Renal cortex interstitium (tissue), 11 donors: ENCODE measurements at regions not wholly inside any gene's neighbourhood (a gene's known extent, or its start where the extent isn't known, plus 50 kb on each side); places are given as distances from the start of the nearest gene placed in this dataset.

Experiments
- DNase-seq, 11 donors: peaks; one replicate each; pipeline ENCODE4 v3.0.0-alpha.2; 2013; ENCODE audit warnings: low read depth in 9 of 11, low spot score in 4 of 11; ENCODE audit errors: extremely low read depth in 1 of 11

DNA sequence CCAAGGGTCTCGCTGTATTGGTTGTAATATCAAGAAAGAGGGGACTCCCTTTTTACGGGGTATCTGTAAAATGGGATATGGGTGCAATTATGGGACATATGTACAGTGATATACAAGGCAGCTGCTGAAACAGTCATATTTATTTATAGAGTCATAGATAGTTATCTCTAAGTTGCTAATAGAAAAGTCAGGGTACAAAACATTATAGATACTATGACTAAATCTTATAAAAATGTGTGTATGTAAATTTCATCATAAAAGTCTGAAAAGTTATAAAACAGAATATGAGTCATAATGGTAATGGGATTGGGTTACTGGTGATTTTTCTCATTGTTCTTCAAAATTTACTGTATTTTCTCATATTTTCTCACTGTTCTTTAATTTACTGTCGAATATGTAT is 344.9 kb upstream of the SLCO3A1 start:
- no peak for DNase-seq

GRCh38 chr15:91514147-91514546 is 339.4 kb upstream of the SLCO3A1 start:
- DNase-seq = no peak

DNA sequence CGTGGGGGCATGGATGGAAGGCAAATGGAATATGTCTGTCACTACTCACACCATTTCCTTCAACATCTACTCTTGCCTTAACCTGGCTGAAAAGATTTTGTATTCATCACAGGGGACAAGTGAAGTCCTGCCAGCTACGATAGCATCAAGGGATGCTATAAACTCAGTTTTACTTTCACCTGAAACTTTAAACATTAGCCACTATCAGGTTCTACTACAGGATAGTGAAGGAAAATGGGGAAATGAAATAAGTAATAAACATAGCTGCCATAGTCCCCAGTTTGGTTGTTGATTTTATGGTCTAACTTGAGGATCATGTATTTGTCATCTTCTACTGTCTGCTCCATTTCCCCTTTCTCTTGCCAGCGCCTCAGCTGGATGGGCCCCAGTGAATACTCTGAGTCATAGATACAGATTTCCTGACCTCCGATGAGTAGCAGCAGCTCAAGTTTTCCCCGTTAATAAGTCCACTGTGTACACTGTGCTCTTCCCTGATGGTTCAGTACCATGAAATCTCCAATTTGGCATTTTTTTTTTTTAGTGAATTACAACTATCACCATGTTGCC is 338.2 kb upstream of the SLCO3A1 start:
- DNase-seq = no peak

DNA sequence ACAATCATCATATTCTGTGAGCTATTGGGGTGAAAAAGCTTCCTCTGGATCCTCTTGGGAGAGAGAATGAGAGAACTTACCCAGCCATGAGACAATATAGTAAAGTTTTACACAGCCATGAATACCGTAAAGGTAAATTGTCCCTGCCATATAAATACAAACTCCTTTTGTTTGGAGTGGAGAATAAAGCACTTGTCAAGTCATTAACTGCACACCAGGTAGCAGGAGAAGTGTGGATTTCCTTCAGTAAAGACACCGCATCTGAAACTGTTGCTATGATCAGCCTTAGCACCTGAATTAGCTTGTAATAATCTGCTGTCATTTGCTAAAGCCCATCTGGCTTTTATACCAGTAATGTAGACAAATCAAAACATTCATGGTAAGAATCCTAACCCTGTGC is 336.6 kb upstream of the SLCO3A1 start:
- DNase-seq = no peak

DNA sequence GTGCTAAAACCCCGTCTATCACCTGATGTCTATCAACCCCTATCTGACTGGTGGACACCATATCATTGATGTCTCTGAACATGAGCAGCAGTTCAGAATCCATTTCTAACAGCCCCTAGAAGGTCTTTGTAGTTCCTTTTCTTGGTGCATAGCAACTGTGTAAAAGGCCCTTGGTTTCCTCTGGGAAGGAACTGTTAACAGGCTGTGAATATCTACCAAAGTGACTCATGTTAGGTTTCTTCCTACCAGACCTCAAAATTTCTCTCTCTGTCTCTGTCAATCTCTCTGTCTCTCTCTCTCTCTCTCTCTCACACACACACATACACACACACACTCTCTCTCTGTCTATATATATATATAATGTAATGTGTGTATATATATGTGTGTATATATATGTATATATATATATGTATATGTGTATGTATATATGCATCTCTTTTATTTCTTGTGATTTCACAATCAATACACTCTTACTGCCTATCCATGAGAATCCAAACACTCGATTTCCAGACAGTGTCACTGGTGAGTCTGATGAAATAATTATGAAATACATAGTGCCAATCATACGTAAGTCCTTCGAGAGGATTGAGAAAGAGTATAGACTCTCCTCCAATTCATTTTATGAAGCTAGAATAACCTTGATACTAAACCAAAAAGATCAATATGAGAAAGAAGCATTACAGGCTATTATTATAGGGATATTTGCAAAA is 335.9 kb upstream of the SLCO3A1 start:
- no peak for DNase-seq

GRCh38 chr15:91520850-91521249 is 332.7 kb upstream of the SLCO3A1 start:
- DNase-seq = no peak

GRCh38 chr15:91521548-91521947 is 332.0 kb upstream of the SLCO3A1 start:
- DNase-seq = no peak

DNA sequence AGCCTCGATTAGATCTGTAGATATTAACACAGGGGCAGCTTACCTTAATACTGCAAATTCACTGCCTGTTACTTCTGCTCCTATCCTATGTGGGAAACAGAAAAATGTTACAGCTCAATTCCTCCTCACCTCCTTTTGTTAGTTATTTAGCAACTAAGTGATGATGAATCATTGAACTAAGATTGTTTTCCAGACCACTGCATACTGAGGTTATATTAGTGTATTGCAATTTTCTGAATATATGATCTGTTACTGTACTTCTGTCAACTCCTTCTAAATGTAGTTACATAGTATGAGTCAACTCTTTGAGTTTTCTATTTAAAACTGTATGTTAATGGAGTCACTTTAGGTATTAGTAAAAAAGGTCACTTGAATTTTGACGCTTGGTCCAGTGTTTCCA is 331.5 kb upstream of the SLCO3A1 start:
- DNase-seq = no peak

- DNase-seq = no peak
Observed at GRCh38 chr15:91522605-91523332, 330.7 kb upstream of the SLCO3A1 start.

- no peak for DNase-seq
Observed at GRCh38 chr15:91523596-91523995, 329.9 kb upstream of the SLCO3A1 start.

- DNase-seq = no peak
Observed at GRCh38 chr15:91524534-91524933, 329.0 kb upstream of the SLCO3A1 start.

GRCh38 chr15:91525751-91526150 is 327.8 kb upstream of the SLCO3A1 start:
- DNase-seq = no peak

DNA sequence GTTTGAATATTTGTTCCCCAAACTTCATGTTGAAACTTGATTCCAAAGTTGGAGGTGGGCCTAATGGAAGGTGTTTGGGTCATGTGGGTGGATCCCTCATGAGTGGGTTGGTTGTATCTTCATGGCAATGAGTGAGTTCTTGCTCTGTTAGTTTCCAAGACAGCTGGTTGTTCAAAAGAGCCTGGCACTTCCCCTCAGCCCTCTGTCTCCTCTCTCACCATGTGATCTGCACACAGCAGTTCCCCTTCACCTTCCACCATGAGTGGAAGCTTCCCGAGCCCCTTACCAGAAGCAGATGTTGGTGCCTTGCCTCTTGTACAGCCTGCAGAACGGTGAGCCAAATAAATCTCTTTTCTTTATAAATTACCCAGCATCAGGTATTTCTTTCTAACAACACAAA is 327.1 kb upstream of the SLCO3A1 start:
- DNase-seq = no peak

- no peak for DNase-seq
Observed at GRCh38 chr15:91528801-91529200, 324.7 kb upstream of the SLCO3A1 start.

DNA sequence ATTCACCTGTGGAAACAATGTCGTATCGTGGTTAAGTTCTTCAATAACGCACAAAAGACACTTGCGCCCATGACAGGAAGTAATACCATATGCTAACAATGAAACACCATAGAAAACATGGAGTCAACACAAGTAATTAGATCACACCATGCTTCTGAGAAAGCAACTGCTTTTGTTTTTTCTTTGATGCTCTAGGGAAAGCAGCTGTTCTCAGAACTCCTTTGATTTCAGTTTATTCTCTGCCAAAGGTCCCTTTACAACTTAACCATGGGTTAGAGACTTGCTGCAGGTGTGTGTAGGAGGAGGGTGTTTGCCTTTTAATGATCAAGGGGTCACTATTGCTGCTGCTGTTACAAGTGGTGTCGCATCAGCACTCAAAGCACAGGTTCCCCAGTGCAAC is 324.0 kb upstream of the SLCO3A1 start:
- peak in 2 of 11 donors; percentile 5 to 7 for DNase-seq

DNA sequence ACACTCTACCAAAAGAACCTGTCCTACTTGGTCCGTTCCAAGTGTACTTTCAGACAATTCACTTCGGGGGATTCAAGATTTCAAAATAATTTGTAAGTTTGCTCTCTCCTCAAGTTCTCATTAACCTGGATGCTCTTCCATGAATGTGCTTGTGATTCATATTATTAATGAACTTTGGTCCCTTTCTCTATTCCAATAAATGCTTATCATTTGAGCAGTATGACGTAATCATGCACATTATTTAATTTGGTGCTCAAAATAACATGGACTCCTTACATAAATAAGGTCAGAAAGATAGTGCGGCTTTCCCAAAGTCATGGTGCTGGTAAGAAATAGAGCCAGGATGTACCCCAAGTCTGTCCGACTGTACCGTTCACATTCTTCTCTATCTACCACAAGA is 323.2 kb upstream of the SLCO3A1 start:
- no peak for DNase-seq

DNA sequence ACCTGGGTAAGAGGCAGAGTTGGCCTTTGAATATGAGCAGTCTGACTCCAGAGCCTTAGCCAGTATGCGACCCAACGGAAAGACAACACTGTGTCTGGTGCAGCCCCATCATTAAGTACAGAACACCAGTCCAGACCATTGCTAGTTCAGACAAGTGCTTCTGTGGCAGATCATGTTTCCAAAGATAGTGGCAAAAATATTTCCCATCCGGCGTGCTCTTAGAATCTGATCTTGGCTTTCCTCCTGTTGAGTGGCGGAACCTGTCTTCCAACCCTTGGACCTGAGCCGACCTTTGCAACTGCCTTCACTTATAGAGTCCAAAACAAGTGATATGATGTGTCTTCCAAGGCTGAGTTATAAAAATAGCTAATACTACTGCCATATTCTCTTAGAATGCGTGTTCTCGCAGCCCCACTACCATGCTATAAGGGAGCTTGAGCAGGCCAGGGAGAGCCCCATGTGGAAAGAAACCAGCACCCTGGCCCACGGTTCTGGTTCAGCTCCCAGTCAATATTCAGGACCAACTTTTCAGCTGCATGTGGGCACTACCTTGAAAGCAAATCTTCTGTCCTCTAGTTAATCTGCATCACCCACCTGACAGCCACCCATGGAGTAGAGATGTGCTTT is 322.4 kb upstream of the SLCO3A1 start:
- DNase-seq = no peak

GRCh38 chr15:91534235-91534634 is 319.3 kb upstream of the SLCO3A1 start:
- DNase-seq = no peak

DNA sequence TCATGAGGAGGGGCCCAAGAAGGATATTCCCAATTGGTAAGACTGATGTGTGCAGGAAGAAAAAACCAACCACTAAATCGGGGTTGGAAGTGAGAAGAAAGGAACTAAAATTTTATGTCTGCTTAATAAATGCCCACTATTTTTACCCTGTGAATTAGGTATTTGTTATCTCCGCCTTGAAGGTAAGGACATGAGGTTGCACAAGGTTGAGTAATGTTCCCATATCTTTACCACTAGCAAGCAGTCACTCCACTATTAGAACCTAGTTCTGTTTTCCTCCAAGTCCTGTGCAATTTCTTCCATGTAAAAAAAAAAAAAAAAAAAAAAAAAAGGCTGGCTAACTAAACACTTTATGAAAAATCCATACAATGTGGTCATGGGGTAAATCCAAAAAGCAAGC is 318.5 kb upstream of the SLCO3A1 start:
- no peak for DNase-seq

DNA sequence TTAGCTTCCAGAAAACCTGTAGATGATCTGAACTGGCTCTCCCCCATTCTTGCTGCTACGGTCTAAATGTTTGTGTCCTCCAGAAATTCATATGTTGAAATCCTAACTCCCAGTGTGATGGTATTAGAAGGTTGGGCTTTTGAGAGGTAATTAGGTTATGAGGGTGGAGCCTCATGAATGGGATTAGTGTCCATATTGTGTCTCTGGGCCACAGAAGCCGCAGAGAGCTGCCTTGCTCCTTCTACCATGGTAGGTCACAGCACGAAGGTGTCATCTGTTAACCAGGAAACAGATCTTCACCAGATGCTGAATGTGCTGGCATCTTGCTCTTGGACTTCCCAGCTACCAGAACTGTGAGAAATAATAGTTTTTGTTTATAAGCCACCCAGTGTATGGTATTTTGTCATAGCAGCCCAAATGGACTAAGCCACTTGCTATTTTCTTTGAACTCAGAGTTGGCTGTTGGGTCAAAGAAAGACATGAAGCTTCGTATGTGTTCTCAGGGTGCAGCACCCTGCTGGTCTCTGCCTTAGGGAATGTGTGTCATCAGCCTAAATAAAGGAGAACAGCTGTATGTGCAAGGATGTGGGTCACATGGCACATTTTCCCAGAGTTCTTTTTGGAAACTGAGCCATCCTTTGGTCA is 317.5 kb upstream of the SLCO3A1 start:
- DNase-seq = no peak
